GM12865 (cell line): ENCODE measurements at regions not wholly inside any gene's neighbourhood (a gene's known extent, or its start where the extent isn't known, plus 50 kb on each side); places are given as distances from the start of the nearest gene placed in this dataset.

ENCODE experiments used
- DNase-seq: peaks from one replicate; pipeline ENCODE4 v3.0.0; 2010; ENCODE audit warnings: low read depth
- H3K4me3 ChIP-seq: 2 replicates; pipeline ENCODE4 v1.5.1; 2011; ENCODE audit warnings: mild to moderate bottlenecking, low read depth, low read length, control low read depth
- CTCF ChIP-seq: IDR thresholded peaks from 2 replicates; pipeline ENCODE4 v1.5.1; 2011; ENCODE audit warnings: low read length, control low read depth, low read depth, inconsistent platforms; ENCODE audit not compliant: insufficient read depth; ENCODE audit errors: missing control alignments

- H3K4me3 ChIP-seq: no peak overlapping the region
- no peak for TF ChIP-seq CTCF
- no peak for DNase-seq
Observed at GRCh38 chr2:105645031-105645937, 99.4 kb upstream of the NCK2 start.

- TF ChIP-seq CTCF: no peak
- H3K4me3 ChIP-seq: no peak overlapping the region
- no peak for DNase-seq
Observed at GRCh38 chr2:105644174-105644980, 100.3 kb upstream of the NCK2 start.

- TF ChIP-seq CTCF: no peak
- DNase-seq: no peak
- no peak overlapping the region for H3K4me3 ChIP-seq
Observed at GRCh38 chr2:105643405-105644173, 101.1 kb upstream of the NCK2 start.

- no peak for TF ChIP-seq CTCF
- H3K4me3 ChIP-seq: no peak overlapping the region
- DNase-seq: no peak
Observed at GRCh38 chr2:105641389-105641811, 103.3 kb upstream of the NCK2 start.

GRCh38 chr2:105640246-105640645 is 104.5 kb upstream of the NCK2 start:
- TF ChIP-seq CTCF: no peak
- no peak for DNase-seq
- no peak overlapping the region for H3K4me3 ChIP-seq

GRCh38 chr2:105636109-105636740 is 108.5 kb upstream of the NCK2 start:
- no peak overlapping the region for H3K4me3 ChIP-seq
- no peak for DNase-seq
- no peak for TF ChIP-seq CTCF
